Activated T-cell treated with anti-CD3 and anti-CD28 coated beads, Interleukin-2, amount 50 U/mL, for 4 hours (primary cell): ENCODE measurements at regions not wholly inside any gene's neighbourhood (a gene's known extent, or its start where the extent isn't known, plus 50 kb on each side); places are given as distances from the start of the nearest gene placed in this dataset.

Experiments
- ATAC-seq, 2 donors: fragments of 200-7000 bp; cut with Tn5 transposase; one replicate each; pipeline ENCODE4 v1.10.0; 2021
- DNase-seq: peaks from one replicate; pipeline ENCODE4 v3.0.0-alpha.2; 2020
- H3K27me3 Mint-ChIP-seq: one replicate; pipeline ENCODE4 v1.8.0; 2021; ENCODE audit warnings: low read depth, mixed read lengths
- H3K36me3 Mint-ChIP-seq: one replicate; pipeline ENCODE4 v1.8.0; 2022; ENCODE audit warnings: mixed read lengths; ENCODE audit not compliant: insufficient read depth
- H3K4me1 Mint-ChIP-seq: one replicate; pipeline ENCODE4 v1.8.0; 2021; ENCODE audit warnings: low read depth, mixed read lengths
- H3K4me3 Mint-ChIP-seq: one replicate; pipeline ENCODE4 v1.8.0; 2021; ENCODE audit warnings: mild to moderate bottlenecking, moderate library complexity, mixed read lengths
- H3K9me3 Mint-ChIP-seq: one replicate; pipeline ENCODE4 v1.8.0; 2021; ENCODE audit warnings: mixed read lengths

DNA sequence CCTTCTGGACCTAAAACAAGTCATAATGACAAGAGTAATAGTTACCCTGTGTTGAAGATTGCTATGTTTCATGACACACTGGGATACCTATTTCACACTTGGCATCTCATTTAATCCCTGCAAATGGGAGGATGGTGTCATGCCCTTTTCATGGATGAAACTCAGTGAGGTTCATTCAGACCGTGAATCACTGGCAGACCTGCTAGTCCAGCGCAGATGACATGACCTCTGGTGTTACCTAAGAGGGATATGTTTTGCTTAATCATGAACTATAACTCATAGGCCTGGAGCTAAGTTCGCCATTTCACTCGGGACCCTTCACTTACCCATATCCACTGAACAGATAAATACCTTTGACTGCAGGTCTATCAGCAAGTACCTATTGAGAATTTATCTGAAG, 286.6 kb upstream of the FMN2 start:
- Mint-ChIP-seq H3K36me3 (no peaks in the 10 kb centered on the region), H3K4me1 (peaks cover 7% of the 10 kb centered on the region), H3K27me3 (no peaks in the 10 kb centered on the region), H3K4me3 (no peak overlapping the region), H3K9me3 (no peaks in the 10 kb centered on the region)
- no peak for DNase-seq
- no peak for ATAC-seq

DNA sequence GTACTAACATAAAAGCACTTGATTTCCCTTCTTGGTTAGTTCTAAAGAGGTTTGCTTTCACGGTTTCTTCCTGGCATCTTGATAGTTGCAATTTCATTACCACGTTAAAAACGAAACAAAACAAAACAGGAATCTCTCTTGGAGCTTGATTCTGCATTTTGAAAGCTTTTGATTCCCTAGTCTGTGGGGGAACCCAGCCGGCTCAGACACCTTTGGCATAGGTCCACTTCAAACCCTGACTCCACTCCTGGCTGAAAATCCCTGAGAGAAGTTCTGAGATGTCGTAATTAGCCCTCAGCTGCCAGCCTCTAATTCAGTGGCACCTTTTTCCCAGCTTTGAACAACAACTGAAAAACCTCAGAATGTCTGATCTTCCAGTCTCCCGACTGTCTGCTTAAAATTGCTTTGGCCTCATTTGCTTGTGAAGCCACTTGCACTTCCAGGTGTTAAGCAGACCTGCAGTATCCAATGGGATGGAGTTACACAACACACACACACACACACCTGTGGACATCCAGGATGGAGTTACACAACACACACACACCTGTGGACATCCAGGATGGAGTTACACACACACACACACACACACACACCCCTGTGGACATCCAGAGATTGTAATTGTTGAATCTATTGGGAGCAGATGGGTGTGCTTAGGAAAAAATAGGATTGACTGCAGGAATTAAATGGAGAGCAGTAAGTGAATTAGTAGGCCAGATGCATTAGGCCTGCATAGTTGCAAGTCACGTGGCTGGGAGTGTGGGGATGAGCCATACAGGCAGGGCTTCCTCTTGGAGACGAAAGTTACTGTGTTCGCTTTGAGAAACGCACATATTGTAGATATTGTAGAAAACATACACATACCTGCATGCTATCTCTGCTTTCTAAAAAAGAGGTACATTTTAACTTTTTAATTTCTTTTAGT, 285.6 kb upstream of the FMN2 start:
- no peak for DNase-seq
- Mint-ChIP-seq H3K4me3 (no peak overlapping the region), H3K9me3 (no peaks in the 10 kb centered on the region), H3K36me3 (no peaks in the 10 kb centered on the region), H3K27me3 (no peaks in the 10 kb centered on the region), H3K4me1 (peaks cover 15% of the 10 kb centered on the region)
- ATAC-seq = no peak

- ATAC-seq = no peak
- peaks cover 22% of the 10 kb centered on the region for H3K4me1 Mint-ChIP-seq
These were observed 284.8 kb upstream of the FMN2 start for GRCh38 chr1:239806897-239807296.

GRCh38 chr1:239807361-239807760, 284.3 kb upstream of the FMN2 start:
- ATAC-seq (no peak), DNase-seq (no peak)
- H3K36me3 Mint-ChIP-seq = no peaks in the 10 kb centered on the region
- H3K27me3 Mint-ChIP-seq = no peaks in the 10 kb centered on the region
- no peaks in the 10 kb centered on the region for H3K9me3 Mint-ChIP-seq
- no peak overlapping the region for H3K4me3 Mint-ChIP-seq
- peaks cover 22% of the 10 kb centered on the region for H3K4me1 Mint-ChIP-seq

More at GRCh38 chr1:239806897-239807296, 284.8 kb upstream of the FMN2 start:
- no peaks in the 10 kb centered on the region for H3K9me3 Mint-ChIP-seq
- H3K36me3 Mint-ChIP-seq = no peaks in the 10 kb centered on the region
- no peak overlapping the region for H3K4me3 Mint-ChIP-seq
- no peak for DNase-seq
- no peaks in the 10 kb centered on the region for H3K27me3 Mint-ChIP-seq

GRCh38 chr1:239810061-239810481, 281.6 kb upstream of the FMN2 start:
- Mint-ChIP-seq H3K36me3 (no peaks in the 10 kb centered on the region), H3K9me3 (no peaks in the 10 kb centered on the region), H3K27me3 (no peaks in the 10 kb centered on the region), H3K4me3 (no peak overlapping the region), H3K4me1 (peaks cover 31% of the 10 kb centered on the region)
- ATAC-seq (no peak), DNase-seq (no peak)

DNA sequence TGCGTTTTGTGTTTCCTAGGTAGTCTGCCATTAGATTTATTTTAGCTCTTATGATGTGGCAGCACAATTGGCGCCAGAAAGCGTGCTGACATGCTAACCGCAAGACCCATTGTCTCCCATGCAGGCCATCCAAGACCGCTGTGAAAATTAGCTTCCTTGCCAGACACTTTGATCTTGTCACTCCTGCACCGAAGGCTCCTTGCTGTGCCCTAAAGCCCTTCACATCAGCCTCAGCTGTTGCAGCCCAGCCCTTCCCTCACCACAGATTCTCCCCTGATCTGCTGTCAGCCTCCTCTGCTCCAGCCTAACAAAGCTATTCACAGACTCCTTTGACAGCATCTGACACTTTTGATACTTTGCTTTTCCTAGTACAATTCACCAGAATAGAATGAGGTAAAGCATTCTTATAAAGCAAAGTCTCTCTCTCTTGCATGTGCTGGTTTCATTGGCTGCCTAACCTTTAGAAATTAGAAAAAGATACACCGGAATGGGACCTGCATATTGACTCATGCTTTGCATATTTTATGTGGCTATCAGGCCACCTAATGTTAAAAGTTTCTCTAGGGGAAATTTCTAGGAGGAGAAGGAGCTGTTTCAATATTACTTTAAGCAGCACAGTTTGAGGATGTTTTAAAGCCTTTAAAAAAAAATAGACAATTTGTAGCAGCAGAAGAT, 280.3 kb upstream of the FMN2 start:
- Mint-ChIP-seq H3K4me3 (no peak overlapping the region), H3K4me1 (peaks cover 29% of the 10 kb centered on the region), H3K9me3 (no peaks in the 10 kb centered on the region), H3K27me3 (no peaks in the 10 kb centered on the region), H3K36me3 (no peaks in the 10 kb centered on the region)
- peak; percentile 36 to 49 for ATAC-seq
- no peak for DNase-seq

GRCh38 chr1:239812580-239812979, 279.1 kb upstream of the FMN2 start:
- peaks cover 29% of the 10 kb centered on the region for H3K4me1 Mint-ChIP-seq
- DNase-seq (no peak), ATAC-seq (no peak)
- no peak overlapping the region for H3K4me3 Mint-ChIP-seq
- H3K9me3 Mint-ChIP-seq = no peaks in the 10 kb centered on the region
- no peaks in the 10 kb centered on the region for H3K36me3 Mint-ChIP-seq
- H3K27me3 Mint-ChIP-seq = no peaks in the 10 kb centered on the region

DNA sequence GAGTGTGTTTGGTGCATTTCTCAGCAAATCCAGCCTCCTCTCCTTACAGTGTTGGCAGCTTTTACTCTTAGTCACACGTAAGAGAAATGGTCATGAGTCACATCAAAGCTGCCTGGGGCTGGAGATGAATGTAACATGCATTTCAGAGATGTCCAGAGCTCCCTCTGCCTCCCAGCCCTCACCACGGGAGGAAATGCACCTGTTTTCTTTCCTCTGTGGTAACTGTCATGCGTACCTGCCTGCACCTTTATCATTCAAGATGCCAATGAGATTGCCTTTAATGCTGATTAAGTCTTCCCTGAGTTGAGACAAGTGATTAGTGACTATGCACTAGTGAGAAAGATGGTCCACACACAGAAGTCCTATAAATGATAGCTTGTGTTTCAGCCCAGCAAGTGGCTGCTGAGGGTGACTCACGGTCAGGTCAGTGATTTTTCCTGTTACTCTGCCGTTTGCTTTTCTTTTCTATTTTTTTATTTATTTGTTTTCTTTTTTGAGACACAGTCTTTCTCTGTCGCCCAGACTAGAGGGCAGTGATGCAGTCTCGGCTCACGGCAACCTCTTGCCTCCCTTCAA, 277.3 kb upstream of the FMN2 start:
- Mint-ChIP-seq H3K9me3 (no peaks in the 10 kb centered on the region), H3K4me1 (peaks cover 29% of the 10 kb centered on the region), H3K27me3 (no peaks in the 10 kb centered on the region), H3K36me3 (no peaks in the 10 kb centered on the region), H3K4me3 (peak overlapping the region; percentile 55)
- DNase-seq (no peak), ATAC-seq (peak; percentile 71 to 79)

DNA sequence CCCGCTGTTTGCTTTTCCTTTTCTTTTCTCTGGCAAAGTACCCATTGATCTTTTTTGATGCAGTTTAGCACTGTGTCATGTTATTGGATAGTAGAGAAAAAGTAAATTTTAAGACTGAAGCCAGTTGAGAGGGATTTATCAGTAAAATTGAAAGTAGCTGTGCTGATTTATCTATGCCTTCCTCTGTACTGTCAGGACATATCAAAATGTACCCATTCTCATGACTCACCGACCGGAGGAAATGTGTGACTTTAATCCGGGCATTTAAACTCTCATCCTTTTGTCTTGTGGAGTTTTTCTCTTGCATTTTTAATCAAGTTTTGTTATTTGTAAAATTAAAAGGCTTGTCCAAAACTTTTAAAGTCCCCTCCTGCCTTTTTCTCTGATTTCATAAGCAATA, 276.6 kb upstream of the FMN2 start:
- DNase-seq = no peak
- no peak for ATAC-seq
- H3K36me3 Mint-ChIP-seq = no peaks in the 10 kb centered on the region
- peaks cover 27% of the 10 kb centered on the region for H3K4me1 Mint-ChIP-seq
- H3K27me3 Mint-ChIP-seq = no peaks in the 10 kb centered on the region
- H3K4me3 Mint-ChIP-seq = peak overlapping the region; percentile 55
- no peaks in the 10 kb centered on the region for H3K9me3 Mint-ChIP-seq

- no peaks in the 10 kb centered on the region for H3K9me3 Mint-ChIP-seq
- H3K36me3 Mint-ChIP-seq = no peaks in the 10 kb centered on the region
- no peaks in the 10 kb centered on the region for H3K27me3 Mint-ChIP-seq
- ATAC-seq (no peak), DNase-seq (no peak)
- H3K4me1 Mint-ChIP-seq = peaks cover 17% of the 10 kb centered on the region
- no peak overlapping the region for H3K4me3 Mint-ChIP-seq
These were observed 275.5 kb upstream of the FMN2 start for GRCh38 chr1:239816081-239816782.

GRCh38 chr1:239817276-239817675, 274.4 kb upstream of the FMN2 start:
- no peak for DNase-seq
- H3K9me3 Mint-ChIP-seq = no peaks in the 10 kb centered on the region
- no peak overlapping the region for H3K4me3 Mint-ChIP-seq
- H3K27me3 Mint-ChIP-seq = no peaks in the 10 kb centered on the region
- H3K36me3 Mint-ChIP-seq = no peaks in the 10 kb centered on the region
- peaks cover 12% of the 10 kb centered on the region for H3K4me1 Mint-ChIP-seq
- no peak for ATAC-seq

- DNase-seq (no peak), ATAC-seq (no peak)
- Mint-ChIP-seq H3K4me1 (peaks cover 12% of the 10 kb centered on the region), H3K4me3 (no peak overlapping the region), H3K9me3 (no peaks in the 10 kb centered on the region), H3K36me3 (no peaks in the 10 kb centered on the region), H3K27me3 (no peaks in the 10 kb centered on the region)
These were observed 273.9 kb upstream of the FMN2 start for GRCh38 chr1:239817801-239818200.

- no peaks in the 10 kb centered on the region for H3K9me3 Mint-ChIP-seq
- H3K36me3 Mint-ChIP-seq = no peaks in the 10 kb centered on the region
- ATAC-seq = no peak
- no peak for DNase-seq
- no peak overlapping the region for H3K4me3 Mint-ChIP-seq
- H3K27me3 Mint-ChIP-seq = no peaks in the 10 kb centered on the region
- peaks cover 11% of the 10 kb centered on the region for H3K4me1 Mint-ChIP-seq
These were observed 272.6 kb upstream of the FMN2 start for GRCh38 chr1:239819096-239819495.

DNA sequence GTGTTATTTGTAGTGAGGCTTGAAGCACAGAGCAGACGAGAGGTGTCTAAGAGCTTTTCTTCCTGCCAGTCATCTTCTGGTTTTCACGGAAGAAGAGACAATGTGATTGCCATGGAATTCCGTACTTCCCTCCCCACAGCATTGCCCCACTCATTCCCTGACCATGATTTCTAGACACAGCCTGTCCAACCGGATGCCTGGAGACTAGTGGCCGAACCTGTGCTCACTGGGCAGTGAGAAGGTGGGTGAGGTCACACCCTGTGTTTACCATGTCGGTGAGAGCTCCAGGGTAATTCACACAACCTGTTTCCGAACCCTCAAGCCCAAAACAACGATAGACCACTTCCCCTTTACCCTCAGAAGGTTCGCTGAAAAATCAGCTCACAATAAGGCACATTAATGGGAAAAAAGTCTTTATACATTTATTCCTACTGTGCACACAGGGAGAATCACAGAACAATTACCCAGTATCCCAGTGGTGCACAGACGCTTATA, 271.9 kb upstream of the FMN2 start:
- Mint-ChIP-seq H3K27me3 (no peaks in the 10 kb centered on the region), H3K4me1 (peaks cover 5% of the 10 kb centered on the region), H3K4me3 (no peak overlapping the region), H3K36me3 (no peaks in the 10 kb centered on the region), H3K9me3 (no peaks in the 10 kb centered on the region)
- ATAC-seq = no peak
- no peak for DNase-seq
